Endodermal cell (in vitro differentiated cells): ENCODE measurements at regions not wholly inside any gene's neighbourhood (a gene's known extent, or its start where the extent isn't known, plus 50 kb on each side); places are given as distances from the start of the nearest gene placed in this dataset.

ENCODE experiments used
- DNase-seq: peaks from one replicate; pipeline ENCODE4 v3.0.0-alpha.2; 2017
- H3K27ac ChIP-seq: 2 replicates; pipeline ENCODE4 v1.5.1; 2013; ENCODE audit warnings: mild to moderate bottlenecking, low read depth, low read length, moderate library complexity
- H3K27me3 ChIP-seq: 2 replicates; pipeline ENCODE4 v1.6.1; 2013; ENCODE audit warnings: mild to moderate bottlenecking, low read length, moderate library complexity; ENCODE audit not compliant: insufficient read depth, control insufficient read depth, poor library complexity, severe bottlenecking
- H3K36me3 ChIP-seq: 2 replicates; pipeline ENCODE4 v1.7.0; 2013; ENCODE audit warnings: mild to moderate bottlenecking, low read length, moderate library complexity; ENCODE audit not compliant: control insufficient read depth, insufficient read depth
- H3K4me1 ChIP-seq: one replicate; pipeline ENCODE4 v1.7.0; 2013; ENCODE audit warnings: low read length; ENCODE audit not compliant: control insufficient read depth, insufficient read depth
- H3K4me3 ChIP-seq: 2 replicates; pipeline ENCODE4 v1.5.1; 2013; ENCODE audit warnings: mild to moderate bottlenecking, low read length, moderate library complexity
- H3K9ac ChIP-seq: 2 replicates; pipeline ENCODE4 v1.6.1; 2013; ENCODE audit warnings: mild to moderate bottlenecking, low read length, moderate library complexity; ENCODE audit not compliant: poor library complexity, severe bottlenecking; ENCODE audit errors: extremely low read depth
- H3K9me3 ChIP-seq: 2 replicates; pipeline ENCODE4 v1.6.1; 2013; ENCODE audit warnings: mild to moderate bottlenecking, low read length, moderate library complexity; ENCODE audit not compliant: control insufficient read depth
- H3K27ac Mint-ChIP-seq: 2 replicates; pipeline ENCODE4 v1.8.0; 2020; ENCODE audit warnings: mixed read lengths
- H3K27me3 Mint-ChIP-seq: 2 replicates; pipeline ENCODE4 v1.8.0; 2021; ENCODE audit warnings: mild to moderate bottlenecking, mixed read lengths; ENCODE audit not compliant: insufficient read depth
- H3K36me3 Mint-ChIP-seq: 2 replicates; pipeline ENCODE4 v1.8.0; 2020; ENCODE audit warnings: low read depth, mixed read lengths
- H3K4me1 Mint-ChIP-seq: 2 replicates; pipeline ENCODE4 v1.8.0; 2020; ENCODE audit warnings: mixed read lengths
- H3K4me3 Mint-ChIP-seq: 2 replicates; pipeline ENCODE4 v1.8.0; 2020; ENCODE audit warnings: mild to moderate bottlenecking, moderate library complexity, mixed read lengths
- H3K9me3 Mint-ChIP-seq: 2 replicates; pipeline ENCODE4 v1.8.0; 2020; ENCODE audit warnings: mild to moderate bottlenecking, mixed read lengths
- CTCF ChIP-seq: fragments of 200-600 bp; sonication (generic); conservative IDR thresholded peaks from 2 replicates; pipeline ENCODE4 v1.5.0; 2021; ENCODE audit warnings: antibody characterized with exemption, mild to moderate bottlenecking
- WGBS, 2 experiments: methylation state at CpG; one replicate each; pipeline versions ENCODE4 v1.1.5 to v1.1.7; 2013; ENCODE audit warnings: missing lambda C conversion rate in 2 of 2, mixed read lengths in 1 of 2; ENCODE audit not compliant: insufficient coverage in 1 of 2, insufficient read length in 1 of 2; 5-methylcytosine and 5-hydroxymethylcytosine counted together

- peaks cover 6% of the 10 kb centered on the region for H3K9me3 Mint-ChIP-seq
- no peak for DNase-seq
- H3K9ac ChIP-seq = no peak overlapping the region
- peaks cover 4% of the 10 kb centered on the region for H3K4me1 Mint-ChIP-seq
- TF ChIP-seq CTCF = no peak
- no peaks in the 10 kb centered on the region for H3K36me3 Mint-ChIP-seq
- H3K9me3 ChIP-seq = peaks cover 9% of the 10 kb centered on the region
- no peaks in the 10 kb centered on the region for H3K36me3 ChIP-seq
- no peaks in the 10 kb centered on the region for H3K27me3 Mint-ChIP-seq
- H3K27ac ChIP-seq = no peak overlapping the region
- no peak overlapping the region for H3K4me3 Mint-ChIP-seq
- no peak overlapping the region for H3K27ac Mint-ChIP-seq
- no peaks in the 10 kb centered on the region for H3K4me1 ChIP-seq
- WGBS, 2 experiments = 91 to 100% methylated on average over 3 to 6 of the region's 6 CpGs
- no peak overlapping the region for H3K4me3 ChIP-seq
- H3K27me3 ChIP-seq = no peaks in the 10 kb centered on the region
Measured at GRCh38 chr1:216952864-216953263, 229.6 kb upstream of the ESRRG start.

DNA sequence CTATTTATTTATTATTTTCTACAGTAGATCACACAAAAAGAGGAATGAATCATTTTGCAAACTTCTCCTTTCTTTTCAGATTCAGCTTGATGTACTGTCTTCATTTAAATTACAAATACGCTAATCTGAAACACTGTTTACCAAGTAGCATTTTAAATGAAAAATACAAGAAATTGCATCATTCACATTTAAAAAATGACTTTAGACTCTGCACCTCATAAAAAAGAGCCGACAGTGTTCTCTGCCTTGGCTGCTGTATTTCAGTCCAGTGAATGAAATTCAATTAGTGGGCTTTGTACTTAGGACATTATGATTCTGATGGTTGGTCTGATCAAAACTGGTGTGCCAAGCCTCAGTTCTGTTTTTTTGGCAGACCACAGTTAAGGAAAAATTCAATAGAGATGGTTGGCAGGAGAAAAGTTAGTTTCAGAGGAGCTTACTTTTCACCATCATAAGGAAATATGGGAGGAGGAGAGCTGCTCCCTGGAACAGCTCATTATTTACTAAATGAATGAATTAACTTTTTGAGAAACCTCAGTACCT, 222.4 kb upstream of the ESRRG start:
- no peaks in the 10 kb centered on the region for H3K9me3 ChIP-seq
- no peaks in the 10 kb centered on the region for H3K9me3 Mint-ChIP-seq

GRCh38 chr1:216944864-216945510, 221.8 kb upstream of the ESRRG start:
- Mint-ChIP-seq H3K27me3 (no peaks in the 10 kb centered on the region), H3K9me3 (no peaks in the 10 kb centered on the region), H3K36me3 (no peaks in the 10 kb centered on the region), H3K27ac (peak overlapping the region; percentile 59), H3K4me1 (peaks cover 28% of the 10 kb centered on the region), H3K4me3 (no peak overlapping the region)
- Histone ChIP-seq H3K4me1 (no peaks in the 10 kb centered on the region), H3K27ac (no peak overlapping the region), H3K36me3 (no peaks in the 10 kb centered on the region), H3K9ac (no peak overlapping the region), H3K27me3 (no peaks in the 10 kb centered on the region), H3K4me3 (no peak overlapping the region), H3K9me3 (no peaks in the 10 kb centered on the region)
- DNase-seq = no peak
- peak; percentile 32 for TF ChIP-seq CTCF
- WGBS, 2 experiments = 65 to 90% methylated on average over 1 to 4 of the region's 4 CpGs

More for the DNA sequence above, 222.4 kb upstream of the ESRRG start:
- no peaks in the 10 kb centered on the region for H3K27me3 ChIP-seq
- no peak for TF ChIP-seq CTCF
- H3K4me1 ChIP-seq = no peaks in the 10 kb centered on the region
- no peak overlapping the region for H3K9ac ChIP-seq
- no peaks in the 10 kb centered on the region for H3K36me3 Mint-ChIP-seq
- H3K27ac ChIP-seq = no peak overlapping the region
- no peak overlapping the region for H3K4me3 ChIP-seq
- no peak for DNase-seq
- H3K27ac Mint-ChIP-seq = peak overlapping the region; percentile 14
- H3K4me1 Mint-ChIP-seq = peaks cover 25% of the 10 kb centered on the region
- H3K4me3 Mint-ChIP-seq = no peak overlapping the region
- WGBS, 2 experiments = 76 to 86% methylated on average over 2 of the region's 2 CpGs
- H3K36me3 ChIP-seq = no peaks in the 10 kb centered on the region
- no peaks in the 10 kb centered on the region for H3K27me3 Mint-ChIP-seq
